Mucosa of descending colon (tissue), 3 donors: ENCODE measurements at regions not wholly inside any gene's neighbourhood (a gene's known extent, or its start where the extent isn't known, plus 50 kb on each side); places are given as distances from the start of the nearest gene placed in this dataset.

Experiments
- ATAC-seq: fragments of 200-7000 bp; cut with Tn5 transposase; one replicate; pipeline ENCODE4 v1.9.1; 2020; ENCODE audit warnings: mild to moderate bottlenecking, moderate library complexity
- DNase-seq, 3 donors: peaks; one replicate each; pipeline ENCODE4 v3.0.0-alpha.2; 2020
- H3K36me3 ChIP-seq: fragments of 200-600 bp; one replicate; pipeline ENCODE4 v1.8.0; 2021; ENCODE audit warnings: low read depth, mild to moderate bottlenecking
- H3K4me1 ChIP-seq: fragments of 200-600 bp; one replicate; pipeline ENCODE4 v1.8.0; 2021; ENCODE audit warnings: low read depth, mild to moderate bottlenecking
- H3K4me3 ChIP-seq: fragments of 200-600 bp; one replicate; pipeline ENCODE4 v1.8.0; 2021; ENCODE audit warnings: mild to moderate bottlenecking
- H3K9me3 ChIP-seq: fragments of 200-600 bp; one replicate; pipeline ENCODE4 v1.8.0; 2021; ENCODE audit warnings: mild to moderate bottlenecking
- CTCF ChIP-seq: fragments of 200-600 bp; IDR thresholded peaks from one replicate; pipeline ENCODE4 v1.8.0; 2022; ENCODE audit warnings: antibody characterized with exemption, mild to moderate bottlenecking
- intact Hi-C, 2 donors: fragments of 100-400 bp; cut with DNase I in 1 of 2; cut with micrococcal nuclease in 1 of 2; formaldehyde crosslinking; loops; one replicate each; pipeline versions ENCODE4 v1.11.0 to v1.11.1; 2022; cut with DNase I, micrococcal nuclease
- donor health status: DM: no; HTN: no; CAD: no; lungs with moderate emphysema.
- donor health status: DM: no; HTN: no; CAD: no.
- donor health status: DM: no; HTN: yes; CAD: no.

DNA sequence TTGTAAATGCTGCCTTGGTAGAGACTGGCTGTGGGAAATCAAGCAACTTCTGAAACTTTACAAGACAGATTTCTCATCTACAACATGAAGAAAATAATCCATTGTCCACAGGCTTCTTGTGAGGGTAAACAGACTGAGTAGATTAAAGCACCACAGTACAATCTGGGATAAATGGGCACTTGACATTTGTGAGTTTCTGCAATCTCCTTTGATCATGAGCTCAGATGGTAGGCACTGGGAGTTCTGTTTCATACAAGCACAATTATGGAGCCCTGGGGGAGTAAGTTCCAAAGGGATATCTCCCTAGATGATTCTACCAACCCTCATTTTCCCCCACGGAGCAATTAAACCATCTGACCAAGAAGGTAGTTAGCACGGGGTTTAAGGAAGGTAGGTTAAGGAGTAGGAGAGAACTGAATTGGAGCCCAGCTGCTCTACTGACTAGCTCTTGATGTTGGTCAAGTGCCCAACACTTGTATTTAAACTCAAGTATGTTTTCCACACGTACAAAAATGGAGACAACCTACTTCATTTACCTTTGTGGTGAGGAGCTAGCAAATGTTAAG lies 479.5 kb upstream of the TNC start:
- TF ChIP-seq CTCF = no peak
- Histone ChIP-seq H3K9me3 (no peaks in the 10 kb centered on the region), H3K4me1 (no peaks in the 10 kb centered on the region), H3K36me3 (no peaks in the 10 kb centered on the region), H3K4me3 (no peak overlapping the region)
- no peak for DNase-seq
- no peak for ATAC-seq
- intact Hi-C loops = loop anchor here in 1 of 2 donors (10.0 kb wide), 1 partner anchor 1067 kb away; no protein-coding TSS in a partner anchor

DNA sequence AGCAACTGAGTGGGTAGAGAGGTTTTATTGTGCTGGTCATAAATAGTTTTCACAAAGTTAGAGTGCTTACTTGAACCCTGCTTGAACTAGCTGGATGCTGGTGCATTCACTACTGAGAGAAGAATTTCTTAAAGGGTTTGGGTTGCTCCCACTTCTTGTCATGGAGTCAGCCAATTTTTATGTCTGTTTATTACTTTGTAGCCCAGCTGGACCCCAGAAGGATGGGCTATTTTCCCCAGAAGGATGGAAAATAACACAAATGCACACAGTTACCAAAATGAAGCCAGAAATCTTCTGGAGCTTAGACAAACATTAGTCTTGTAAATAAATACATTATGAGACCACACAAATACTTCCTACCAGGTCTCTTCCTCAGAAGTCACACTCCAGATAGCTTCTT lies 480.8 kb upstream of the TNC start:
- intact Hi-C loops = loop anchor here in 1 of 2 donors (10.0 kb wide), 1 partner anchor 1066 kb away; no protein-coding TSS in a partner anchor
- no peak for TF ChIP-seq CTCF
- Histone ChIP-seq H3K9me3 (no peaks in the 10 kb centered on the region), H3K4me1 (no peaks in the 10 kb centered on the region), H3K36me3 (no peaks in the 10 kb centered on the region), H3K4me3 (no peak overlapping the region)
- DNase-seq = no peak
- ATAC-seq = no peak

DNA sequence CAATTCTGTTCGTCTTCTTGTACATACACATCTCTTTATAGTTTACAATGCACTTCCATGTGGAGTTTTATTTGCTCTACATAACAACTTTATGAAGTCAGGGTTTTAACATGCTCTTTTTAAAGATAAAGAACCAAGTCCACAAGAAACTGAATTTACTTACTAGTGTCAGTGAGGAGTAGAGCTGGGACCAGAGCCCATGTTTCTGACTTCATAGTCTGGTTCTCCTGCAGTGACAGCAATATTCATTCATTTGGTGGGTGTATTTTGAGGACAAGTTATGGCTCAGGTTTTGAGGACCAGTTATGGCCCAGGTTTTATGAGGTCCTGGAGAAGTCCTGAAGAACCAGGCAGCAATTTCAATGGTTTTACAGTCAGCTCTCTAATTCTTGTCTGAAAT lies 481.9 kb upstream of the TNC start:
- intact Hi-C loops = loop anchor here in 1 of 2 donors (10.0 kb wide), 1 partner anchor 1065 kb away; no protein-coding TSS in a partner anchor
- ATAC-seq (no peak), DNase-seq (no peak)
- TF ChIP-seq CTCF = no peak
- Histone ChIP-seq H3K9me3 (no peaks in the 10 kb centered on the region), H3K4me1 (no peaks in the 10 kb centered on the region), H3K4me3 (no peak overlapping the region), H3K36me3 (no peaks in the 10 kb centered on the region)

DNA sequence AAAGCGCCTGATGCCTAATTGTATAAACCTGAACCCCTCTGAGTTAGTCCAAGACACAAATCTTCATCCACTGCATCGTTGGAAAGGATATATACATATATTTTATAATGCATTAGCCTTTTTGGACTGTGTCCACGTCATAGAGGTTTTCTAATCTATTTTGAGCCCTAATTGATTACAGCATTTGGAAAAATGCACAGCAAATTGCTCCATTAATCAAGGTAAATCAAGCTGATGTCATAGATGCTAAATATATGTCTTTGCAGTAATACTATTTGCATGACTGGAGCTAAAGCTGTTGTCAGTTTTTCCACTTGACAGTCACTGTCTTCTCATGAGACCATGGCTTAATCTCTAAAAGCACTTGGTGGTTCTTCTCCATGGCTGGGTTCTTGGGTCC lies 483.5 kb upstream of the TNC start:
- H3K4me3 ChIP-seq = no peak overlapping the region
- H3K9me3 ChIP-seq = no peaks in the 10 kb centered on the region
- DNase-seq (no peak), ATAC-seq (no peak)
- H3K36me3 ChIP-seq = no peaks in the 10 kb centered on the region
- intact Hi-C loops = no loop called here
- TF ChIP-seq CTCF = no peak
- H3K4me1 ChIP-seq = no peaks in the 10 kb centered on the region

DNA sequence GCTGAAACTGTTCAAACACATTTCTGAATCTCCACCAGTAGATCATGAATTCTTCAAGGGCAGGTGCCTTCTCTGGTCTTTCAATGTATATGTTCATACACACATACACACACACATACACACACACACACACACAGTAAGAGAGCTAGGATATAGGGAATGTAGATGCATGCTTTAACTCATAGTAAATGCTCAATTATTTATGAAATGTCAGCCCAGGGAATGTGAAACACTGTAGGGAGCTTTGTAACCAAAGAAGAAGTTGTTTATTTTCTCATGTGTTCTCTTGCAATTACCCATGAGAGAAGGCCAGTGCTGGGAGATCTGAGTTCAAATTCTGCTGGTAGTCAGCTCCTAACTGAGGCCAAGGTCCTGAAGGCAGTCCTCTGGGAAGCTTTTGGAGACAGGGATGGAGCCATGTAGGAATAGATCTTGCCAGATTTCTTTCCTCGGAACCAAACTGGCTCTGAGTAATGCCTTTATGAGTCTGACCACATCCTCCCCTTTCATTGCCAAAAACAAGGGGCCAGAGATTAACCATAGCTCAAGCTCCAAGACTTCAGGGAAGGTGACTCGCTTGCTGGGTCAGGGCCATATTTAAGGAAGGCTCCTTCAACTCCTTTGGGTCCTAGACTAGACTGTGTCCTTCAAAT lies 487.0 kb upstream of the TNC start:
- H3K36me3 ChIP-seq = no peaks in the 10 kb centered on the region
- no peak for ATAC-seq
- DNase-seq = no peak
- no peak overlapping the region for H3K4me3 ChIP-seq
- intact Hi-C loops = no loop called here
- H3K9me3 ChIP-seq = no peaks in the 10 kb centered on the region
- no peaks in the 10 kb centered on the region for H3K4me1 ChIP-seq
- no peak for TF ChIP-seq CTCF
